HL-60 (cell line): ENCODE measurements at regions not wholly inside any gene's neighbourhood (a gene's known extent, or its start where the extent isn't known, plus 50 kb on each side); places are given as distances from the start of the nearest gene placed in this dataset.

ENCODE experiments used
- DNase-seq, 2 experiments: peaks; one replicate each; pipeline ENCODE4 v3.0.0-alpha.2; 2010 to 2020; ENCODE audit warnings: low read depth in 1 of 2, low spot score in 1 of 2
- H3K27ac ChIP-seq: fragments of 250-450 bp; sonication (Bioruptor Pico); replicated peaks from 2 replicates; pipeline ENCODE4 v1.5.1; 2020; ENCODE audit warnings: mild to moderate bottlenecking, moderate library complexity
- H3K27me3 ChIP-seq: fragments of 250-450 bp; sonication (Bioruptor Pico); 2 replicates; pipeline ENCODE4 v1.5.1; 2021; ENCODE audit warnings: mild to moderate bottlenecking, moderate library complexity; ENCODE audit not compliant: insufficient read depth, poor library complexity, severe bottlenecking
- H3K4me3 ChIP-seq: replicated peaks from 2 replicates; pipeline ENCODE4 v1.5.1; 2011; ENCODE audit warnings: mild to moderate bottlenecking, control low read depth, low read length; ENCODE audit not compliant: insufficient read depth
- CTCF ChIP-seq: IDR thresholded peaks from one replicate; pipeline ENCODE4 v1.5.1; 2011; ENCODE audit warnings: low read length, control low read depth, inconsistent platforms; ENCODE audit not compliant: insufficient read depth
- GABPA ChIP-seq: IDR thresholded peaks from 2 replicates; pipeline ENCODE4 v1.6.1; 2012; ENCODE audit warnings: low read depth
- POLR2AphosphoS5 ChIP-seq: IDR thresholded peaks from 2 replicates; pipeline ENCODE4 v1.6.1; 2012; ENCODE audit warnings: low read depth
- REST ChIP-seq: IDR thresholded peaks from 2 replicates; pipeline ENCODE4 v1.6.1; 2012; ENCODE audit warnings: low read depth; ENCODE audit not compliant: insufficient replicate concordance
- SPI1 ChIP-seq: IDR thresholded peaks from 2 replicates; pipeline ENCODE4 v1.6.1; 2012; ENCODE audit warnings: low read depth, mild to moderate bottlenecking, borderline replicate concordance

GRCh38 chr12:105431537-105432100, 101.1 kb downstream of the C12orf75 start:
- no peak overlapping the region for H3K4me3 ChIP-seq
- TF ChIP-seq CTCF (no peak), GABPA (no peak), REST (no peak), POLR2AphosphoS5 (no peak), SPI1 (no peak)
- peaks cover 4% of the 10 kb centered on the region for H3K27me3 ChIP-seq
- DNase-seq = no peak
- no peak overlapping the region for H3K27ac ChIP-seq

- no peak overlapping the region for H3K4me3 ChIP-seq
- no peak for TF ChIP-seq POLR2AphosphoS5
- H3K27ac ChIP-seq = no peak overlapping the region
- H3K27me3 ChIP-seq = peaks cover 4% of the 10 kb centered on the region
- no peak for DNase-seq
Measured at GRCh38 chr12:105433804-105434203, 103.3 kb downstream of the C12orf75 start.

GRCh38 chr12:105436636-105437035, 106.1 kb downstream of the C12orf75 start:
- H3K27ac ChIP-seq = no peak overlapping the region
- peaks cover 4% of the 10 kb centered on the region for H3K27me3 ChIP-seq
- H3K4me3 ChIP-seq = no peak overlapping the region
- TF ChIP-seq SPI1 = no peak
- no peak for TF ChIP-seq GABPA
- no peak for TF ChIP-seq CTCF
- no peak for TF ChIP-seq REST
- no peak for TF ChIP-seq POLR2AphosphoS5
- no peak for DNase-seq

GRCh38 chr12:105440037-105440664, 109.7 kb downstream of the C12orf75 start:
- H3K4me3 ChIP-seq = no peak overlapping the region
- TF ChIP-seq SPI1 = no peak
- no peak for TF ChIP-seq CTCF
- TF ChIP-seq POLR2AphosphoS5 = no peak
- no peak for TF ChIP-seq GABPA
- TF ChIP-seq REST = no peak
- DNase-seq = no peak
- no peak overlapping the region for H3K27ac ChIP-seq
- peaks cover 9% of the 10 kb centered on the region for H3K27me3 ChIP-seq
